ENCODE measurements at regions not wholly inside any gene's neighbourhood (a gene's known extent, or its start where the extent isn't known, plus 50 kb on each side); places are given as distances from the start of the nearest gene placed in this dataset.

- Mint-ChIP-seq H3K27ac (ENCODE audit: unreplicated experiment) (no peak overlapping the region), H3K27me3 (ENCODE audit: low read depth, unreplicated experiment) (peaks cover 18% of the 10 kb centered on the region), H3K9me3 (ENCODE audit: unreplicated experiment) (peaks cover 21% of the 10 kb centered on the region), H3K36me3 (ENCODE audit: low read depth, unreplicated experiment) (no peaks in the 10 kb centered on the region), H3K4me1 (ENCODE audit: low read depth, unreplicated experiment) (no peaks in the 10 kb centered on the region), H3K4me3 (ENCODE audit: unreplicated experiment) (no peak overlapping the region)
- Histone ChIP-seq H3K4me1 (ENCODE audit: insufficient read depth, low read length) (no peaks in the 10 kb centered on the region), H3K9ac (ENCODE audit: low read length) (no peak overlapping the region), H3K27me3 (ENCODE audit: insufficient read depth, low read length) (no peaks in the 10 kb centered on the region), H3K4me2 (ENCODE audit: low read length) (no peak overlapping the region), H4K20me1 (ENCODE audit: insufficient read depth, low read length) (no peaks in the 10 kb centered on the region), H2AFZ (ENCODE audit: low read depth, low read length) (no peak overlapping the region), H3K4me3 (ENCODE audit: insufficient read depth, low read depth, low read length) (no peak overlapping the region), H3K79me2 (ENCODE audit: insufficient read depth, low read length) (no peaks in the 10 kb centered on the region), H3K9me3 (ENCODE audit: insufficient read depth, low read depth, low read length) (no peaks in the 10 kb centered on the region), H3K27ac (ENCODE audit: low read depth, low read length) (no peak overlapping the region), H3K36me3 (ENCODE audit: insufficient read depth, low read length) (no peaks in the 10 kb centered on the region)
- FAIRE-seq (no peak), DNase-seq (ENCODE audit: low read depth) (no peak)
- TF ChIP-seq EZH2 (IDR thresholded peaks at IDR 0.05; ENCODE audit: insufficient read depth, low read length) (no peak), CTCF (IDR thresholded peaks at IDR 0.05; ENCODE audit: insufficient read depth, low read depth, low read length) (no peak)
Measured at GRCh38 chr22:44632541-44633396, 69.2 kb upstream of the PRR5 start.

GRCh38 chr22:44630826-44631225 lies 71.2 kb upstream of the PRR5 start:
- Mint-ChIP-seq H3K27me3 (ENCODE audit: low read depth, unreplicated experiment) (peaks cover 33% of the 10 kb centered on the region), H3K4me3 (ENCODE audit: unreplicated experiment) (no peak overlapping the region), H3K4me1 (ENCODE audit: low read depth, unreplicated experiment) (no peaks in the 10 kb centered on the region), H3K36me3 (ENCODE audit: low read depth, unreplicated experiment) (no peaks in the 10 kb centered on the region), H3K9me3 (ENCODE audit: unreplicated experiment) (peaks cover 21% of the 10 kb centered on the region), H3K27ac (ENCODE audit: unreplicated experiment) (no peak overlapping the region)
- no peaks in the 10 kb centered on the region for H4K20me1 ChIP-seq (ENCODE audit: insufficient read depth, low read length)
- H3K9me3 ChIP-seq (ENCODE audit: insufficient read depth, low read depth, low read length): no peaks in the 10 kb centered on the region
- H3K9ac ChIP-seq (ENCODE audit: low read length): no peak overlapping the region
- H3K79me2 ChIP-seq (ENCODE audit: insufficient read depth, low read length): no peaks in the 10 kb centered on the region
- TF ChIP-seq CTCF (IDR thresholded peaks at IDR 0.05; ENCODE audit: insufficient read depth, low read depth, low read length): no peak
- TF ChIP-seq EZH2 (IDR thresholded peaks at IDR 0.05; ENCODE audit: insufficient read depth, low read length): no peak
- DNase-seq (ENCODE audit: low read depth) (no peak), FAIRE-seq (no peak)
- H3K4me3 ChIP-seq (ENCODE audit: insufficient read depth, low read depth, low read length): no peak overlapping the region
- no peak overlapping the region for H3K4me2 ChIP-seq (ENCODE audit: low read length)
- no peaks in the 10 kb centered on the region for H3K4me1 ChIP-seq (ENCODE audit: insufficient read depth, low read length)
- no peaks in the 10 kb centered on the region for H3K36me3 ChIP-seq (ENCODE audit: insufficient read depth, low read length)
- no peaks in the 10 kb centered on the region for H3K27me3 ChIP-seq (ENCODE audit: insufficient read depth, low read length)
- H2AFZ ChIP-seq (ENCODE audit: low read depth, low read length): no peak overlapping the region
- H3K27ac ChIP-seq (ENCODE audit: low read depth, low read length): no peak overlapping the region

- TF ChIP-seq CTCF (IDR thresholded peaks at IDR 0.05; ENCODE audit: insufficient read depth, low read depth, low read length) (no peak), EZH2 (IDR thresholded peaks at IDR 0.05; ENCODE audit: insufficient read depth, low read length) (no peak)
- Histone ChIP-seq H3K27ac (ENCODE audit: low read depth, low read length) (no peak overlapping the region), H3K4me2 (ENCODE audit: low read length) (no peak overlapping the region), H3K9me3 (ENCODE audit: insufficient read depth, low read depth, low read length) (no peaks in the 10 kb centered on the region), H3K4me1 (ENCODE audit: insufficient read depth, low read length) (no peaks in the 10 kb centered on the region), H3K4me3 (ENCODE audit: insufficient read depth, low read depth, low read length) (no peak overlapping the region), H3K36me3 (ENCODE audit: insufficient read depth, low read length) (no peaks in the 10 kb centered on the region), H2AFZ (ENCODE audit: low read depth, low read length) (no peak overlapping the region), H3K9ac (ENCODE audit: low read length) (no peak overlapping the region), H3K79me2 (ENCODE audit: insufficient read depth, low read length) (no peaks in the 10 kb centered on the region), H4K20me1 (ENCODE audit: insufficient read depth, low read length) (no peaks in the 10 kb centered on the region), H3K27me3 (ENCODE audit: insufficient read depth, low read length) (no peaks in the 10 kb centered on the region)
- no peaks in the 10 kb centered on the region for H3K36me3 Mint-ChIP-seq (ENCODE audit: low read depth, unreplicated experiment)
- no peak overlapping the region for H3K4me3 Mint-ChIP-seq (ENCODE audit: unreplicated experiment)
- H3K9me3 Mint-ChIP-seq (ENCODE audit: unreplicated experiment): peaks cover 21% of the 10 kb centered on the region
- peaks cover 31% of the 10 kb centered on the region for H3K27me3 Mint-ChIP-seq (ENCODE audit: low read depth, unreplicated experiment)
- DNase-seq (ENCODE audit: low read depth) (no peak), FAIRE-seq (no peak)
- H3K27ac Mint-ChIP-seq (ENCODE audit: unreplicated experiment): no peak overlapping the region
- H3K4me1 Mint-ChIP-seq (ENCODE audit: low read depth, unreplicated experiment): no peaks in the 10 kb centered on the region
Measured at GRCh38 chr22:44628835-44629234, 73.2 kb upstream of the PRR5 start.

Data from astrocyte (in vitro differentiated cells and primary cell).